AG04449 (cell line): ENCODE measurements at regions not wholly inside any gene's neighbourhood (a gene's known extent, or its start where the extent isn't known, plus 50 kb on each side); places are given as distances from the start of the nearest gene placed in this dataset.

Experiments used
- CTCF ChIA-PET: fragments of 350-600 bp; formaldehyde crosslinking; extraction: SDS; loops from one replicate; lab custom pipeline; 2021; ENCODE audit warnings: antibody characterized with exemption; lab: Yijun Ruan, JAX
- POLR2A ChIA-PET: fragments of 400-600, 350-600 bp; formaldehyde crosslinking; extraction: SDS; loops from one replicate; lab custom pipeline; 2020; ENCODE audit warnings: antibody characterized with exemption, inconsistent platforms; lab: Yijun Ruan, JAX
- DNase-seq: peaks from one replicate; pipeline ENCODE4 v3.0.0-alpha.2; 2010; ENCODE audit warnings: low read depth, low spot score
- H3K4me3 ChIP-seq: 2 replicates; pipeline ENCODE4 v1.5.1; 2011; ENCODE audit warnings: low read depth, mild to moderate bottlenecking, control low read depth, low read length
- TF ChIP-seq, protein P1 (sequence below): IDR thresholded peaks from one replicate; pipeline ENCODE4 v1.5.1; 2011; ENCODE audit warnings: mild to moderate bottlenecking, moderate library complexity, low read length, control low read depth, inconsistent platforms; ENCODE audit not compliant: insufficient read depth; ENCODE audit errors: missing control alignments

- ChIA-PET POLR2A (no interaction called here), CTCF (no interaction called here)
- H3K4me3 ChIP-seq: no peak overlapping the region
- TF ChIP-seq, protein P1, sequence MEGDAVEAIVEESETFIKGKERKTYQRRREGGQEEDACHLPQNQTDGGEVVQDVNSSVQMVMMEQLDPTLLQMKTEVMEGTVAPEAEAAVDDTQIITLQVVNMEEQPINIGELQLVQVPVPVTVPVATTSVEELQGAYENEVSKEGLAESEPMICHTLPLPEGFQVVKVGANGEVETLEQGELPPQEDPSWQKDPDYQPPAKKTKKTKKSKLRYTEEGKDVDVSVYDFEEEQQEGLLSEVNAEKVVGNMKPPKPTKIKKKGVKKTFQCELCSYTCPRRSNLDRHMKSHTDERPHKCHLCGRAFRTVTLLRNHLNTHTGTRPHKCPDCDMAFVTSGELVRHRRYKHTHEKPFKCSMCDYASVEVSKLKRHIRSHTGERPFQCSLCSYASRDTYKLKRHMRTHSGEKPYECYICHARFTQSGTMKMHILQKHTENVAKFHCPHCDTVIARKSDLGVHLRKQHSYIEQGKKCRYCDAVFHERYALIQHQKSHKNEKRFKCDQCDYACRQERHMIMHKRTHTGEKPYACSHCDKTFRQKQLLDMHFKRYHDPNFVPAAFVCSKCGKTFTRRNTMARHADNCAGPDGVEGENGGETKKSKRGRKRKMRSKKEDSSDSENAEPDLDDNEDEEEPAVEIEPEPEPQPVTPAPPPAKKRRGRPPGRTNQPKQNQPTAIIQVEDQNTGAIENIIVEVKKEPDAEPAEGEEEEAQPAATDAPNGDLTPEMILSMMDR: no peak
- DNase-seq: no peak
These were observed 277.7 kb downstream of the MSX2 start for GRCh38 chr5:175001876-175002645.

- ChIA-PET POLR2A (no interaction called here), CTCF (no interaction called here)
- no peak overlapping the region for H3K4me3 ChIP-seq
- no peak for DNase-seq
- TF ChIP-seq, protein P1: no peak
These were observed 276.9 kb downstream of the MSX2 start for GRCh38 chr5:175001311-175001710.

DNA sequence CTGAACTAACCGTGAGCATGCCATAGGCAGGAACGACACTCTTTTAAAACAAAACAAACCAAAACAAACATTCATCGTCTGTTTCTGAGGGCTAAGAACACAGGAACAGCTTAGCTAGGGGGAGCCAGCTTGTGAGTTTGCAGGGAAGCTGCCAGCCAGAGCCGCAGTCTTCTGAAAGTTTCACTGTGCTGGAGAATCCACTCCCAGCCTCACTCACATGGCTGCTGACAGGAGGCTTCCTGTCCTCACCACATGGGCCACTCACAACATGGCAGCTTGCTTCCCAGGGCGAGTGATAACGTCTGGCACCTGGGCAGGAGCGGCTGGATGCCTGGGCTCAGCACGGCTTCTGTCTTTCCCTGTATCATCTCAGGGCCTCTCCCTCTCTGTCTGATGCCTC lies 275.2 kb downstream of the MSX2 start:
- ChIA-PET POLR2A (no interaction called here), CTCF (no interaction called here)
- TF ChIP-seq, protein P1: no peak
- no peak for DNase-seq
- H3K4me3 ChIP-seq: no peak overlapping the region

- no peak overlapping the region for H3K4me3 ChIP-seq
- no peak for DNase-seq
- ChIA-PET CTCF (no interaction called here), POLR2A (no interaction called here)
- TF ChIP-seq, protein P1: no peak
These were observed 273.8 kb downstream of the MSX2 start for GRCh38 chr5:174998131-174998730.

DNA sequence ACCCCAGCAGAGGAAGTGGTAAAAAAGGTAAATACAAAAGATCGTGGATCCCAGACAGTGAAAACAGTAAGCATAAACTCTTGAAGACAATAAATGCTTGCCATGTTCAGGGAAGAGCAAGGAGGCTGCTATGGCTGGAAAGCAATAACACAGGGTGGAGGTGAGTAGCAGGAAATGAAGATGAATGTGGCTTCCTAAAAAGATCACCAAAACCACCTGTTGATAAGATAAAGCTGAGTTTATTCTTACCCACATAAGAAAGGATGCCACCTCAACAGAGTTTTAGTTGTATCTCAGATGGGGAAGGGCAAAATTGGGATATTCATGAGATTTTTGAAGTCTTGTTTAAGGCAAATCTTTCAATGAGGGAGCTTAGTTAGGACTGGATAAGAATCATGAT lies 273.3 kb downstream of the MSX2 start:
- CTCF ChIA-PET: no interaction called here
- DNase-seq: no peak
- TF ChIP-seq, protein P1: no peak
- H3K4me3 ChIP-seq: no peak overlapping the region
- POLR2A ChIA-PET: no interaction called here

DNA sequence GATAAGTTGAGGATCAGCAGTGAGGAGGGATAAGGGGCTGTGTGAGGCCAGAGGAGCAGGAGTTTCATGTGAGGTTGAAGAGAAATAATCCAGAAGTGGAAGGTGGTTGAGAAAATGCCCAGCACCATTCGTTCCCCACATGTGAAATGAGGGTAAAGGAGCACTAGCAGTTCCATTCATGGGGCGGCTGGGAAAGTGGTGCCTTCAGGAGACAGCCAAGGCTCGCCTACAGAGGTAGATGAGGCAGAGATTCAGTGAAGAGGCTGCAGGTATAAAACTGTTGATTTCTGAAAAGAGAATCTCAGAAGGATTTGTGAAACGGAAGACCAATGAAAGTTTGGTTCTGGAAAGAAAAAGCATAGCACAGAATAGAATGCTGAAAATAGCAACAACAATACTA lies 272.6 kb downstream of the MSX2 start:
- TF ChIP-seq, protein P1: no peak
- no peak overlapping the region for H3K4me3 ChIP-seq
- POLR2A ChIA-PET: no interaction called here
- DNase-seq: no peak
- CTCF ChIA-PET: no interaction called here
